Caco-2 (cell line): ENCODE measurements at regions not wholly inside any gene's neighbourhood (a gene's known extent, or its start where the extent isn't known, plus 50 kb on each side); places are given as distances from the start of the nearest gene placed in this dataset.

Source experiments
- BruUV-seq: library from RNA; stranded (reverse); fragments of 400-500 nt; replicated peaks from 2 replicates; lab custom pipeline; 2021; lab: Mats Ljungman, UMichigan
- CTCF ChIA-PET: fragments of 300-600 bp; sonication (Branson Sonifier 250); formaldehyde crosslinking; loops from one replicate; lab custom pipeline; 2022; ENCODE audit warnings: antibody characterized with exemption; lab: Charles Lee
- POLR2A ChIA-PET: fragments of 300-600 bp; sonication (Branson Sonifier 250); formaldehyde crosslinking; loops from one replicate; lab custom pipeline; 2022; ENCODE audit warnings: antibody characterized with exemption; lab: Charles Lee
- DNase-seq, 2 experiments: peaks; one replicate each; pipeline versions ENCODE4 v3.0.0 to v3.0.0-alpha.2; 2020 to 2022
- H3K27me3 ChIP-seq: replicated peaks from 2 replicates; pipeline ENCODE4 v1.6.0; 2011; ENCODE audit warnings: low read length; ENCODE audit not compliant: control insufficient read depth, insufficient read depth
- H3K36me3 ChIP-seq: 2 replicates; pipeline ENCODE4 v1.5.1; 2011; ENCODE audit warnings: low read length; ENCODE audit not compliant: control insufficient read depth, insufficient read depth
- H3K4me1 ChIP-seq: fragments of 250-450 bp; sonication (Bioruptor Pico); 2 replicates; pipeline ENCODE4 v1.5.1; 2020; ENCODE audit warnings: mild to moderate bottlenecking
- H3K4me3 ChIP-seq: 2 replicates; pipeline ENCODE4 v1.5.1; 2011; ENCODE audit warnings: low read depth, mild to moderate bottlenecking, control low read depth, low read length
- H3K9me3 ChIP-seq: fragments of 250-450 bp; sonication (Bioruptor Pico); 2 replicates; pipeline ENCODE4 v1.5.1; 2020; ENCODE audit warnings: mild to moderate bottlenecking, moderate library complexity
- H3K27ac Mint-ChIP-seq: one replicate; pipeline ENCODE4 v1.8.0; 2022; ENCODE audit warnings: mixed read lengths; ENCODE audit not compliant: unreplicated experiment
- H3K27me3 Mint-ChIP-seq: one replicate; pipeline ENCODE4 v1.8.0; 2022; ENCODE audit warnings: mixed read lengths; ENCODE audit not compliant: insufficient read depth, unreplicated experiment
- H3K36me3 Mint-ChIP-seq: one replicate; pipeline ENCODE4 v1.8.0; 2022; ENCODE audit warnings: mild to moderate bottlenecking, mixed read lengths; ENCODE audit not compliant: insufficient read depth, unreplicated experiment
- H3K4me1 Mint-ChIP-seq: one replicate; pipeline ENCODE4 v1.8.0; 2022; ENCODE audit warnings: low read depth, mixed read lengths; ENCODE audit not compliant: unreplicated experiment
- H3K4me3 Mint-ChIP-seq: one replicate; pipeline ENCODE4 v1.8.0; 2022; ENCODE audit warnings: mild to moderate bottlenecking, moderate library complexity, mixed read lengths; ENCODE audit not compliant: unreplicated experiment
- H3K9me3 Mint-ChIP-seq: one replicate; pipeline ENCODE4 v1.8.0; 2022; ENCODE audit warnings: mixed read lengths; ENCODE audit not compliant: unreplicated experiment
- CTCF ChIP-seq, 2 experiments: fragments of 200-600 bp in 1 of 2; IDR thresholded peaks; 1 replicate in 1 of 2; 2 replicates in 1 of 2; pipeline versions ENCODE4 v1.5.1 to v1.8.0; 2011 to 2022; ENCODE audit warnings: antibody characterized with exemption in 1 of 2, control low read depth in 1 of 2, inconsistent platforms in 1 of 2, low read depth in 1 of 2, low read length in 1 of 2, mild to moderate bottlenecking in 1 of 2, moderate library complexity in 1 of 2; ENCODE audit not compliant: insufficient read depth in 1 of 2, severe bottlenecking in 1 of 2, unreplicated experiment in 1 of 2
- intact Hi-C: fragments of 100-400 bp; cut with micrococcal nuclease; formaldehyde crosslinking; loops from one replicate; pipeline ENCODE4 v1.10.0; 2022; ENCODE audit not compliant: unreplicated experiment

- POLR2A ChIA-PET: no interaction called here
These were observed 81.5 kb downstream of the DIPK2A start for GRCh38 chr3:144053121-144053520.

GRCh38 chr3:144054766-144055165, 83.1 kb downstream of the DIPK2A start:
- intact Hi-C loops: no loop called here
- BruUV-seq: no TSS peak
- Mint-ChIP-seq H3K27me3 (no peaks in the 10 kb centered on the region), H3K4me1 (no peaks in the 10 kb centered on the region), H3K4me3 (no peak overlapping the region), H3K9me3 (no peaks in the 10 kb centered on the region), H3K27ac (no peak overlapping the region), H3K36me3 (no peaks in the 10 kb centered on the region)
- no peak overlapping the region for H3K4me3 ChIP-seq
- POLR2A ChIA-PET: no interaction called here
- H3K9me3 ChIP-seq: no peaks in the 10 kb centered on the region
- H3K4me1 ChIP-seq: no peaks in the 10 kb centered on the region
- CTCF ChIA-PET: no interaction called here
- no peaks in the 10 kb centered on the region for H3K36me3 ChIP-seq
- no peak for TF ChIP-seq CTCF (IDR thresholded peaks at IDR 0.05; ENCODE audit: insufficient read depth in 1 of 2, low read depth in 1 of 2, low read length in 1 of 2, severe bottlenecking in 1 of 2, unreplicated experiment in 1 of 2)
- DNase-seq: no peak
- no peaks in the 10 kb centered on the region for H3K27me3 ChIP-seq

More at GRCh38 chr3:144053121-144053520, 81.5 kb downstream of the DIPK2A start:
- no TSS peak for BruUV-seq
- no peaks in the 10 kb centered on the region for H3K9me3 Mint-ChIP-seq
- no peaks in the 10 kb centered on the region for H3K9me3 ChIP-seq
- no peak overlapping the region for H3K27ac Mint-ChIP-seq
- H3K27me3 Mint-ChIP-seq: no peaks in the 10 kb centered on the region
- no peak for DNase-seq
- no peaks in the 10 kb centered on the region for H3K36me3 Mint-ChIP-seq
- H3K4me3 ChIP-seq: no peak overlapping the region
- H3K27me3 ChIP-seq: no peaks in the 10 kb centered on the region
- CTCF ChIA-PET: no interaction called here
- intact Hi-C loops: no loop called here
- H3K36me3 ChIP-seq: no peaks in the 10 kb centered on the region
- no peaks in the 10 kb centered on the region for H3K4me1 Mint-ChIP-seq
- no peak overlapping the region for H3K4me3 Mint-ChIP-seq
- TF ChIP-seq CTCF (IDR thresholded peaks at IDR 0.05; ENCODE audit: insufficient read depth in 1 of 2, low read depth in 1 of 2, low read length in 1 of 2, severe bottlenecking in 1 of 2, unreplicated experiment in 1 of 2): no peak
- no peaks in the 10 kb centered on the region for H3K4me1 ChIP-seq

- no peak overlapping the region for H3K27ac Mint-ChIP-seq
- H3K36me3 Mint-ChIP-seq: no peaks in the 10 kb centered on the region
- CTCF ChIA-PET: no interaction called here
- no peaks in the 10 kb centered on the region for H3K4me1 ChIP-seq
- no peaks in the 10 kb centered on the region for H3K36me3 ChIP-seq
- H3K9me3 ChIP-seq: no peaks in the 10 kb centered on the region
- H3K4me1 Mint-ChIP-seq: no peaks in the 10 kb centered on the region
- intact Hi-C loops: no loop called here
- no peaks in the 10 kb centered on the region for H3K9me3 Mint-ChIP-seq
- no TSS peak for BruUV-seq
- TF ChIP-seq CTCF (IDR thresholded peaks at IDR 0.05; ENCODE audit: insufficient read depth in 1 of 2, low read depth in 1 of 2, low read length in 1 of 2, severe bottlenecking in 1 of 2, unreplicated experiment in 1 of 2): no peak
- H3K27me3 Mint-ChIP-seq: no peaks in the 10 kb centered on the region
- no peak overlapping the region for H3K4me3 Mint-ChIP-seq
- POLR2A ChIA-PET: no interaction called here
- no peak overlapping the region for H3K4me3 ChIP-seq
- H3K27me3 ChIP-seq: no peaks in the 10 kb centered on the region
- no peak for DNase-seq
These were observed 84.0 kb downstream of the DIPK2A start for GRCh38 chr3:144055604-144056003.
